PFSK-1 (cell line): ENCODE measurements at regions not wholly inside any gene's neighbourhood (a gene's known extent, or its start where the extent isn't known, plus 50 kb on each side); places are given as distances from the start of the nearest gene placed in this dataset.

Source experiments
- POLR2AphosphoS5 ChIP-seq: IDR thresholded peaks from 2 replicates; pipeline ENCODE4 v1.6.1; 2012; ENCODE audit warnings: low read depth, mild to moderate bottlenecking, control low read depth, low read length, moderate library complexity
- SIN3A ChIP-seq: IDR thresholded peaks from 2 replicates; pipeline ENCODE4 v1.6.1; 2012; ENCODE audit warnings: mild to moderate bottlenecking, low read length, moderate library complexity, borderline replicate concordance; ENCODE audit not compliant: insufficient read depth
- TAF1 ChIP-seq: IDR thresholded peaks from 2 replicates; pipeline ENCODE4 v1.6.1; 2012; ENCODE audit warnings: low read length, control low read depth, borderline replicate concordance; ENCODE audit not compliant: insufficient read depth
- TF ChIP-seq, protein P1 (sequence below), 2 experiments: IDR thresholded peaks; 2 replicates each; pipeline versions ENCODE4 v1.6.1 to v1.8.0; 2011 to 2012; ENCODE audit warnings: low read depth in 2 of 2, low read length in 2 of 2, control low read depth in 1 of 2, inconsistent platforms in 1 of 2, mild to moderate bottlenecking in 1 of 2, moderate library complexity in 1 of 2; ENCODE audit not compliant: insufficient read depth in 1 of 2

GRCh38 chr2:129606496-129607270 lies 372.8 kb upstream of the RAB6C start:
- TF ChIP-seq TAF1 (no peak), POLR2AphosphoS5 (no peak), SIN3A (no peak)
- TF ChIP-seq, protein P1, sequence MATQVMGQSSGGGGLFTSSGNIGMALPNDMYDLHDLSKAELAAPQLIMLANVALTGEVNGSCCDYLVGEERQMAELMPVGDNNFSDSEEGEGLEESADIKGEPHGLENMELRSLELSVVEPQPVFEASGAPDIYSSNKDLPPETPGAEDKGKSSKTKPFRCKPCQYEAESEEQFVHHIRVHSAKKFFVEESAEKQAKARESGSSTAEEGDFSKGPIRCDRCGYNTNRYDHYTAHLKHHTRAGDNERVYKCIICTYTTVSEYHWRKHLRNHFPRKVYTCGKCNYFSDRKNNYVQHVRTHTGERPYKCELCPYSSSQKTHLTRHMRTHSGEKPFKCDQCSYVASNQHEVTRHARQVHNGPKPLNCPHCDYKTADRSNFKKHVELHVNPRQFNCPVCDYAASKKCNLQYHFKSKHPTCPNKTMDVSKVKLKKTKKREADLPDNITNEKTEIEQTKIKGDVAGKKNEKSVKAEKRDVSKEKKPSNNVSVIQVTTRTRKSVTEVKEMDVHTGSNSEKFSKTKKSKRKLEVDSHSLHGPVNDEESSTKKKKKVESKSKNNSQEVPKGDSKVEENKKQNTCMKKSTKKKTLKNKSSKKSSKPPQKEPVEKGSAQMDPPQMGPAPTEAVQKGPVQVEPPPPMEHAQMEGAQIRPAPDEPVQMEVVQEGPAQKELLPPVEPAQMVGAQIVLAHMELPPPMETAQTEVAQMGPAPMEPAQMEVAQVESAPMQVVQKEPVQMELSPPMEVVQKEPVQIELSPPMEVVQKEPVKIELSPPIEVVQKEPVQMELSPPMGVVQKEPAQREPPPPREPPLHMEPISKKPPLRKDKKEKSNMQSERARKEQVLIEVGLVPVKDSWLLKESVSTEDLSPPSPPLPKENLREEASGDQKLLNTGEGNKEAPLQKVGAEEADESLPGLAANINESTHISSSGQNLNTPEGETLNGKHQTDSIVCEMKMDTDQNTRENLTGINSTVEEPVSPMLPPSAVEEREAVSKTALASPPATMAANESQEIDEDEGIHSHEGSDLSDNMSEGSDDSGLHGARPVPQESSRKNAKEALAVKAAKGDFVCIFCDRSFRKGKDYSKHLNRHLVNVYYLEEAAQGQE (IDR thresholded peaks at IDR 0.05; ENCODE audit: insufficient read depth in 1 of 2, low read depth in 2 of 2, low read length in 2 of 2): no peak
